KMS-11 (cell line): ENCODE measurements at regions not wholly inside any gene's neighbourhood (a gene's known extent, or its start where the extent isn't known, plus 50 kb on each side); places are given as distances from the start of the nearest gene placed in this dataset.

Experiments
- H2AFZ ChIP-seq: fragments of 200-600 bp; sonication (generic); 2 replicates; pipeline ENCODE4 v1.6.1; 2016; ENCODE audit warnings: antibody characterized with exemption, mixed run types, low read depth
- H3K27ac ChIP-seq: fragments of 200-600 bp; sonication (generic); 2 replicates; pipeline ENCODE4 v1.6.1; 2016; ENCODE audit warnings: mild to moderate bottlenecking, mixed run types
- H3K27me3 ChIP-seq: fragments of 200-600 bp; sonication (generic); 2 replicates; pipeline ENCODE4 v1.6.1; 2017; ENCODE audit warnings: mild to moderate bottlenecking, low read depth, mixed run types, moderate library complexity; ENCODE audit not compliant: insufficient read depth
- H3K36me3 ChIP-seq: fragments of 200-600 bp; sonication (generic); 2 replicates; pipeline ENCODE4 v1.6.1; 2017; ENCODE audit warnings: mild to moderate bottlenecking, mixed run types; ENCODE audit not compliant: insufficient read depth
- H3K4me1 ChIP-seq: fragments of 200-600 bp; sonication (generic); 2 replicates; pipeline ENCODE4 v1.6.1; 2016; ENCODE audit warnings: mild to moderate bottlenecking, low read depth, mixed run types; ENCODE audit not compliant: poor library complexity, severe bottlenecking
- H3K4me2 ChIP-seq: fragments of 200-600 bp; sonication (generic); 2 replicates; pipeline ENCODE4 v1.7.0; 2016; ENCODE audit warnings: mild to moderate bottlenecking, mixed run types
- H3K4me3 ChIP-seq: fragments of 200-600 bp; sonication (generic); IDR thresholded peaks from 2 replicates; pipeline ENCODE4 v1.6.1; 2017; ENCODE audit warnings: low read depth, low read length, mixed read lengths; ENCODE audit not compliant: insufficient read depth
- H3K79me2 ChIP-seq: fragments of 200-600 bp; sonication (generic); 2 replicates; pipeline ENCODE4 v1.6.1; 2016; ENCODE audit warnings: low read depth, mixed run types; ENCODE audit not compliant: insufficient read depth
- H3K9ac ChIP-seq: fragments of 200-600 bp; sonication (generic); 2 replicates; pipeline ENCODE4 v1.6.1; 2016; ENCODE audit warnings: mild to moderate bottlenecking, mixed run types
- H4K20me1 ChIP-seq: fragments of 200-600 bp; sonication (generic); 2 replicates; pipeline ENCODE4 v1.6.1; 2016; ENCODE audit warnings: mild to moderate bottlenecking, mixed run types; ENCODE audit not compliant: insufficient read depth
- TF ChIP-seq, protein P1 (sequence below): fragments of 200-600 bp; sonication (generic); conservative IDR thresholded peaks from 2 replicates; pipeline ENCODE4 v1.6.1; 2017; ENCODE audit warnings: low read depth, mild to moderate bottlenecking, antibody characterized with exemption, low read length, moderate library complexity, mixed read lengths

GRCh38 chr9:23342291-23342690 lies 483.7 kb downstream of the ELAVL2 start:
- Histone ChIP-seq H3K79me2 (no peaks in the 10 kb centered on the region), H3K27me3 (no peaks in the 10 kb centered on the region), H3K27ac (no peak overlapping the region), H3K9ac (no peak overlapping the region), H4K20me1 (no peaks in the 10 kb centered on the region), H3K4me3 (no peak overlapping the region), H3K4me1 (no peaks in the 10 kb centered on the region), H3K36me3 (no peaks in the 10 kb centered on the region), H2AFZ (no peak overlapping the region), H3K4me2 (no peak overlapping the region)
- TF ChIP-seq, protein P1, sequence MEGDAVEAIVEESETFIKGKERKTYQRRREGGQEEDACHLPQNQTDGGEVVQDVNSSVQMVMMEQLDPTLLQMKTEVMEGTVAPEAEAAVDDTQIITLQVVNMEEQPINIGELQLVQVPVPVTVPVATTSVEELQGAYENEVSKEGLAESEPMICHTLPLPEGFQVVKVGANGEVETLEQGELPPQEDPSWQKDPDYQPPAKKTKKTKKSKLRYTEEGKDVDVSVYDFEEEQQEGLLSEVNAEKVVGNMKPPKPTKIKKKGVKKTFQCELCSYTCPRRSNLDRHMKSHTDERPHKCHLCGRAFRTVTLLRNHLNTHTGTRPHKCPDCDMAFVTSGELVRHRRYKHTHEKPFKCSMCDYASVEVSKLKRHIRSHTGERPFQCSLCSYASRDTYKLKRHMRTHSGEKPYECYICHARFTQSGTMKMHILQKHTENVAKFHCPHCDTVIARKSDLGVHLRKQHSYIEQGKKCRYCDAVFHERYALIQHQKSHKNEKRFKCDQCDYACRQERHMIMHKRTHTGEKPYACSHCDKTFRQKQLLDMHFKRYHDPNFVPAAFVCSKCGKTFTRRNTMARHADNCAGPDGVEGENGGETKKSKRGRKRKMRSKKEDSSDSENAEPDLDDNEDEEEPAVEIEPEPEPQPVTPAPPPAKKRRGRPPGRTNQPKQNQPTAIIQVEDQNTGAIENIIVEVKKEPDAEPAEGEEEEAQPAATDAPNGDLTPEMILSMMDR: no peak

DNA sequence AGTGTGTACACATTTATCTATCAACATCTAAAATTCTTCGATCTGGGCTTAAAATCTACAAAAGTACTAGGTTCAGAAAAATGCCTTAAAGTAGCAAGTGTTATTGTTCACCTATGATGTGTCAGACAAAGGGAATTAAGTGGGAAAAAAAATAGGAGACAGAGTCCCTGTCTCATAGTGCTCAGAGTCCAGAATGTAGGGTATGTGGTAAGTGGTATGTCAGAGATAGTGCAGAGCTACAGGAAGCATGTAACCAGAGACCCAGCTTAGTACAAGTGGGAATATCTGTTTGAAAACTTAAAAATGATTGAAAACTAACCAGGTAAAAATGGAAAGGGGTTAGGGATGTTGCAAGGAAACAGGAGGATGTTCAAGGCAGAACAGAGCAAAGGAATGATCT lies 482.8 kb downstream of the ELAVL2 start:
- Histone ChIP-seq H3K27ac (no peak overlapping the region), H2AFZ (no peak overlapping the region), H3K4me1 (no peaks in the 10 kb centered on the region), H3K36me3 (no peaks in the 10 kb centered on the region), H3K4me2 (no peak overlapping the region), H3K27me3 (no peaks in the 10 kb centered on the region), H4K20me1 (no peaks in the 10 kb centered on the region), H3K79me2 (no peaks in the 10 kb centered on the region), H3K4me3 (no peak overlapping the region), H3K9ac (no peak overlapping the region)
- TF ChIP-seq, protein P1: no peak

DNA sequence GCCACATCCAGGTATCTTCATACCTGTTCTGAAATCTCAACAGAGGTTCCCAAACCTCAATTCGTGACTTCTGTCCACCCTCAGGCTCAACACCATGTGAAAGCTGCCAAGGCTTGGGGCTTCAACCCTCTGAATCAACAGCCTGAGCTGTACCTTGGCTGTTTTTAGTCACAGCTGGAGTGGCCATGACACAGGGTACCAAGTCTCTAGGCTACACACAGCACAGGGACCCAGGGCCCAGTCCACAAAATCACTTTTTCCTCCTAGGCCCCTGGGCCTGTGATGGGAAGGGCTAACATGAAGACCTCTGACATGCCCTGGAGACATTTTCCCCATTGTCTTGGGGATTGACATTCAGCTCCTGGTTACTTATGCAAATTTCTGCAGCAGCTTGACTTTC lies 464.9 kb downstream of the ELAVL2 start:
- Histone ChIP-seq H3K27me3 (no peaks in the 10 kb centered on the region), H2AFZ (no peak overlapping the region), H3K4me3 (no peak overlapping the region), H3K9ac (no peak overlapping the region), H3K4me2 (no peak overlapping the region), H4K20me1 (no peaks in the 10 kb centered on the region), H3K36me3 (no peaks in the 10 kb centered on the region), H3K4me1 (no peaks in the 10 kb centered on the region), H3K27ac (no peak overlapping the region), H3K79me2 (no peaks in the 10 kb centered on the region)
- TF ChIP-seq, protein P1: no peak

DNA sequence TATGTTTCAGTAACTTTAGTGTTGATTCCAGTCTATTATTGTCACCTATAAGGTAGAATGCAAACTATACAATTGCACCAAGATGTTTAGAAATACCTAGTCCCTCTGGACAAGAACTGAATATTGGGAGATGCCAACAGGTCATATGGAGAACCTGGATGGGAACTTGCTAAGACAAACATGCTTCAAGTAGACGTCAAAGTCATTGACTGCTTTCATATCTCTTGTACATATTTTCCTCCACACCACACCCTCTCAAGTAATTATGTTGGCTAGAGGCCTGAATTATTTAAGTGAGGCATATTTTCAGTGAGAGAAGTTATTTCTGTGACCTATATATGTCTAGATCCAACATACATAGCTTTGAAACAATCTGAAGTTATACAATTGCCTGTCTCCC lies 453.3 kb downstream of the ELAVL2 start:
- Histone ChIP-seq H3K4me3 (no peak overlapping the region), H3K4me2 (no peak overlapping the region), H2AFZ (no peak overlapping the region), H3K79me2 (no peaks in the 10 kb centered on the region), H4K20me1 (no peaks in the 10 kb centered on the region), H3K27ac (no peak overlapping the region), H3K9ac (no peak overlapping the region), H3K36me3 (no peaks in the 10 kb centered on the region), H3K4me1 (no peaks in the 10 kb centered on the region), H3K27me3 (no peaks in the 10 kb centered on the region)
- TF ChIP-seq, protein P1: no peak
